Loucy (cell line): ENCODE measurements at regions not wholly inside any gene's neighbourhood (a gene's known extent, or its start where the extent isn't known, plus 50 kb on each side); places are given as distances from the start of the nearest gene placed in this dataset.

Experiments used
- EZH2phosphoT487 ChIP-seq: fragments of 200-600 bp; IDR thresholded peaks from 2 replicates; pipeline ENCODE4 v1.6.1; 2018; ENCODE audit warnings: antibody characterized with exemption, mild to moderate bottlenecking, moderate library complexity, borderline replicate concordance
- TF ChIP-seq, protein P1 (sequence below): fragments of 200-600 bp; sonication (generic); conservative IDR thresholded peaks from 2 replicates; pipeline ENCODE4 v1.5.1; 2014; ENCODE audit warnings: mild to moderate bottlenecking, antibody characterized with exemption, low read length

DNA sequence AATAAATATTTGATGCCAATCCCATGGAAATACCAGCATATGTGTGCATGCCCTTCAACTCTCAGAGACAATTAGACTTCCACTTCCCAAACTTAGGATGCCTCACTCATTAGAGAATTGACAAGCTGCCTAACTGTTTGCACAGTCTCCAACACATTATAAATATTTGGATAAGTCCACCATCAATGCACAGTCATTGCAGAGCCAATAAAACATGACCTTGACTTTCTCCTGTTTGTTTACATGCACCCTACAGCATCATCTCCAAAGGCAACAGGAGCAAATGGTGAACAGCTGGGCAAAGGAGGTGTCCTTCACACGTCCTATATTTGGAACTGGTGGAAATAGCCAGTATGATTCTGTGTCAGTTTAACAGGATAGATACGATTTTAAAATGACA is 804.4 kb upstream of the RBFOX1 start:
- TF ChIP-seq, protein P1, sequence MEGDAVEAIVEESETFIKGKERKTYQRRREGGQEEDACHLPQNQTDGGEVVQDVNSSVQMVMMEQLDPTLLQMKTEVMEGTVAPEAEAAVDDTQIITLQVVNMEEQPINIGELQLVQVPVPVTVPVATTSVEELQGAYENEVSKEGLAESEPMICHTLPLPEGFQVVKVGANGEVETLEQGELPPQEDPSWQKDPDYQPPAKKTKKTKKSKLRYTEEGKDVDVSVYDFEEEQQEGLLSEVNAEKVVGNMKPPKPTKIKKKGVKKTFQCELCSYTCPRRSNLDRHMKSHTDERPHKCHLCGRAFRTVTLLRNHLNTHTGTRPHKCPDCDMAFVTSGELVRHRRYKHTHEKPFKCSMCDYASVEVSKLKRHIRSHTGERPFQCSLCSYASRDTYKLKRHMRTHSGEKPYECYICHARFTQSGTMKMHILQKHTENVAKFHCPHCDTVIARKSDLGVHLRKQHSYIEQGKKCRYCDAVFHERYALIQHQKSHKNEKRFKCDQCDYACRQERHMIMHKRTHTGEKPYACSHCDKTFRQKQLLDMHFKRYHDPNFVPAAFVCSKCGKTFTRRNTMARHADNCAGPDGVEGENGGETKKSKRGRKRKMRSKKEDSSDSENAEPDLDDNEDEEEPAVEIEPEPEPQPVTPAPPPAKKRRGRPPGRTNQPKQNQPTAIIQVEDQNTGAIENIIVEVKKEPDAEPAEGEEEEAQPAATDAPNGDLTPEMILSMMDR: no peak
- TF ChIP-seq EZH2phosphoT487: no peak
